MCF 10A (cell line): ENCODE measurements at regions not wholly inside any gene's neighbourhood (a gene's known extent, or its start where the extent isn't known, plus 50 kb on each side); places are given as distances from the start of the nearest gene placed in this dataset.

Source experiments
- BruUV-seq: library from RNA; stranded (reverse); fragments of 400-500 nt; replicated peaks from 2 replicates; lab custom pipeline; 2021; lab: Mats Ljungman, UMichigan
- CTCF ChIA-PET: fragments of 300-600 bp; sonication (Branson Sonifier 250); formaldehyde crosslinking; extraction: SDS; loops from one replicate; lab custom pipeline; 2021; ENCODE audit warnings: antibody characterized with exemption, inconsistent platforms; lab: Yijun Ruan, JAX
- POLR2A ChIA-PET: fragments of 300-600, 350-650 bp; sonication (Branson Sonifier 250); formaldehyde crosslinking; extraction: SDS; loops from one replicate; lab custom pipeline; 2020; ENCODE audit warnings: antibody characterized with exemption, inconsistent platforms; lab: Yijun Ruan, JAX
- DNase-seq: peaks from one replicate; pipeline ENCODE4 v3.0.0-alpha.2; 2018; ENCODE audit not compliant: unreplicated experiment
- H3K27ac Mint-ChIP-seq: one replicate; pipeline ENCODE4 v1.8.0; 2022; ENCODE audit warnings: mild to moderate bottlenecking, low read depth, mixed read lengths; ENCODE audit not compliant: unreplicated experiment
- H3K27me3 Mint-ChIP-seq: one replicate; pipeline ENCODE4 v1.8.0; 2022; ENCODE audit warnings: mixed read lengths; ENCODE audit not compliant: insufficient read depth, unreplicated experiment
- H3K36me3 Mint-ChIP-seq: one replicate; pipeline ENCODE4 v1.8.0; 2022; ENCODE audit warnings: mild to moderate bottlenecking, moderate library complexity, mixed read lengths; ENCODE audit not compliant: insufficient read depth, unreplicated experiment
- H3K4me1 Mint-ChIP-seq: one replicate; pipeline ENCODE4 v1.8.0; 2022; ENCODE audit warnings: mixed read lengths; ENCODE audit not compliant: insufficient read depth, unreplicated experiment
- H3K4me3 Mint-ChIP-seq: one replicate; pipeline ENCODE4 v1.8.0; 2022; ENCODE audit warnings: mild to moderate bottlenecking, moderate library complexity, mixed read lengths; ENCODE audit not compliant: unreplicated experiment
- H3K9me3 Mint-ChIP-seq: one replicate; pipeline ENCODE4 v1.8.0; 2022; ENCODE audit warnings: mixed read lengths; ENCODE audit not compliant: unreplicated experiment
- intact Hi-C: fragments of 100-400 bp; cut with micrococcal nuclease; formaldehyde crosslinking; loops from 2 replicates; pipeline ENCODE4 v1.14.1; 2022
- TF ChIP-seq, protein P1 (sequence below): fragments of 200-600 bp; IDR thresholded peaks from one replicate; pipeline ENCODE4 v1.8.0; 2022; ENCODE audit warnings: antibody characterized with exemption, mild to moderate bottlenecking; ENCODE audit not compliant: unreplicated experiment

GRCh38 chr7:25857376-25858067 lies 294.5 kb upstream of the NFE2L3 start:
- DNase-seq, result no peak
- Mint-ChIP-seq H3K9me3 (no peaks in the 10 kb centered on the region), H3K4me3 (no peak overlapping the region), H3K27ac (no peak overlapping the region), H3K27me3 (peaks cover 16% of the 10 kb centered on the region), H3K36me3 (no peaks in the 10 kb centered on the region), H3K4me1 (peaks cover 5% of the 10 kb centered on the region)
- CTCF ChIA-PET, result interaction anchor here (0.6 kb wide), 1 partner anchor 9 kb away, joined by 3 read pairs; no protein-coding TSS in a partner anchor
- no TSS peak for BruUV-seq
- TF ChIP-seq, protein P1, sequence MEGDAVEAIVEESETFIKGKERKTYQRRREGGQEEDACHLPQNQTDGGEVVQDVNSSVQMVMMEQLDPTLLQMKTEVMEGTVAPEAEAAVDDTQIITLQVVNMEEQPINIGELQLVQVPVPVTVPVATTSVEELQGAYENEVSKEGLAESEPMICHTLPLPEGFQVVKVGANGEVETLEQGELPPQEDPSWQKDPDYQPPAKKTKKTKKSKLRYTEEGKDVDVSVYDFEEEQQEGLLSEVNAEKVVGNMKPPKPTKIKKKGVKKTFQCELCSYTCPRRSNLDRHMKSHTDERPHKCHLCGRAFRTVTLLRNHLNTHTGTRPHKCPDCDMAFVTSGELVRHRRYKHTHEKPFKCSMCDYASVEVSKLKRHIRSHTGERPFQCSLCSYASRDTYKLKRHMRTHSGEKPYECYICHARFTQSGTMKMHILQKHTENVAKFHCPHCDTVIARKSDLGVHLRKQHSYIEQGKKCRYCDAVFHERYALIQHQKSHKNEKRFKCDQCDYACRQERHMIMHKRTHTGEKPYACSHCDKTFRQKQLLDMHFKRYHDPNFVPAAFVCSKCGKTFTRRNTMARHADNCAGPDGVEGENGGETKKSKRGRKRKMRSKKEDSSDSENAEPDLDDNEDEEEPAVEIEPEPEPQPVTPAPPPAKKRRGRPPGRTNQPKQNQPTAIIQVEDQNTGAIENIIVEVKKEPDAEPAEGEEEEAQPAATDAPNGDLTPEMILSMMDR, result no peak
- POLR2A ChIA-PET, result interaction anchor here (0.6 to 1.1 kb wide), 3 partner anchors 71 to 1735 kb away, joined by 3 read pairs; no protein-coding TSS in a partner anchor
- intact Hi-C loops, result no loop called here

DNA sequence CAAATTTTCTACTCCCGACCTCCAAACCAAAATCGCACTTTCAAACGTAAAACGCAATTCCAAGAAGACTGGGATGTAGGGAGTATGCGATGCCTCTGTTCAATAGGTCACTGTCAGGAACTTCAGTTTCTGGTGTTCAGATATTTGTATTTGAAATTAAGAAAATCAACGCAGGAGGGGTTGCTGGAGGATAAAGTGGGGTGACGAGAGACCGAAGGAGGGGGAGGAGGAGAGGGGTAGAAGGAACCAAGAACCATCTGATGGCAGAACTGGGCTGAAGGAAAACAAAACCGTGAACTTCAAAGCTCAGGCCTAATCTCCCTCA lies 293.8 kb upstream of the NFE2L3 start:
- TF ChIP-seq, protein P1, result no peak
- no peaks in the 10 kb centered on the region for H3K36me3 Mint-ChIP-seq
- H3K4me3 Mint-ChIP-seq, result no peak overlapping the region
- H3K27ac Mint-ChIP-seq, result no peak overlapping the region
- no TSS peak for BruUV-seq
- intact Hi-C loops, result no loop called here
- H3K4me1 Mint-ChIP-seq, result peaks cover 5% of the 10 kb centered on the region
- ChIA-PET CTCF (interaction anchor here (0.6 kb wide), 1 partner anchor 9 kb away, joined by 3 read pairs; no protein-coding TSS in a partner anchor), POLR2A (interaction anchor here (0.6 kb wide), 1 partner anchor 1735 kb away, joined by 3 read pairs; no protein-coding TSS in a partner anchor)
- H3K27me3 Mint-ChIP-seq, result peaks cover 19% of the 10 kb centered on the region
- DNase-seq, result no peak
- no peaks in the 10 kb centered on the region for H3K9me3 Mint-ChIP-seq

DNA sequence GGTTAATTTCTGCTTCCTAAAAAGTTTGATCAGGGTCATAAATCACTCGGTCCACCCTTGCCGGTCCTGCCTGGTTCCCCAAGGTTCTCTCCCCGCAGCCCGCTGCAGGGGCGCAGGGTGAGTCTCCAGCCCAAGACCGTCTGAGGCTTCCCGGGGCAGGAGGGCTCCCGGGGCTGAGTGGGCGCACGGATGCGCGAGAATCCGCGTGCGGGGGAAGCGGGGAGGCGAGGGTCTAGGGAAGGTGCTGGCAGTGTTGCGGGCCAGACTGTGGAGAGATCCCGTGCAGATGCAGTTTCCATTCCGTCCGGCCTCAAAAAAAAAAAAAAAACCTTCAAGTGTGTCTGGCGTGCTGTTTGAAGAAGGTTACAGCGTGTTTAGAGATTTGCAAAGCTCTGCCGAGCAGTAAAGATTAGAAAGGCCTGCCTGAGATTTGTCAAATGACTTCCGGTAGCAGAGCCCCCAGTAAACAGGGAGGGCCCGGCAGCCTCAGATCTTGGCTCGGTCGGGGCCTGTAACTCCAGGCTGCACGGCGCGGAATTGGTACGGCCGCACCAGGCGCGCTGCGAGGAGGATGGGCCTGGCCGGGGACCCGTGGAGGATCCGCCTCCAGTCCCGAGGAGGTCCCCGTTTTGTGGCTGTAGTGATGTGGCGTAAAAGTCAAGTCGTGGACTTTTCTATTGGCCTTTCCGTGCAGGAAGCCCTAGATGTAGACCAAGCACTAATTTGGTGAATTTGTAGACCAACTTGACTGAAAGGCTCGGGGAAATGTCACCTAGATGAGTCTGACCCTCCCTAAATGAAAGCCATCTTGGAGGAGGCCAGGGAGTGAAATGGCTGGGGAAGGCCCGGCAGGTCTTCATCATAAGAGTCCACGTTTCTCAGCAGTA lies 293.2 kb upstream of the NFE2L3 start:
- no peak for DNase-seq
- Mint-ChIP-seq H3K27me3 (peaks cover 19% of the 10 kb centered on the region), H3K36me3 (no peaks in the 10 kb centered on the region), H3K4me1 (peaks cover 5% of the 10 kb centered on the region), H3K4me3 (no peak overlapping the region), H3K27ac (no peak overlapping the region), H3K9me3 (no peaks in the 10 kb centered on the region)
- TF ChIP-seq, protein P1, result no peak
- intact Hi-C loops, result no loop called here
- ChIA-PET POLR2A (interaction anchor here (0.6 kb wide), 1 partner anchor 1734 kb away, joined by 3 read pairs; no protein-coding TSS in a partner anchor), CTCF (interaction anchor here (0.6 kb wide), 2 partner anchors 8 to 19 kb away, joined by 3 read pairs; no protein-coding TSS in a partner anchor)
- no TSS peak for BruUV-seq
